OCI-LY1 (cell line): ENCODE measurements at regions not wholly inside any gene's neighbourhood (a gene's known extent, or its start where the extent isn't known, plus 50 kb on each side); places are given as distances from the start of the nearest gene placed in this dataset.

Experiments used
- H2AFZ ChIP-seq: fragments of 200-600 bp; sonication (generic), shearing (Covaris generic); 2 replicates; pipeline ENCODE4 v1.6.0; 2014; ENCODE audit warnings: antibody characterized with exemption, mild to moderate bottlenecking, low read length
- H3F3A ChIP-seq: fragments of 200-600 bp; sonication (generic), shearing (Covaris generic); 2 replicates; pipeline ENCODE4 v1.6.0; 2014; ENCODE audit warnings: mild to moderate bottlenecking, antibody characterized with exemption, low read length, moderate library complexity; ENCODE audit not compliant: insufficient read depth
- H3K27ac ChIP-seq: fragments of 200-600 bp; sonication (generic); 2 replicates; pipeline ENCODE4 v1.5.1; 2014; ENCODE audit warnings: low read length, mixed run types, mild to moderate bottlenecking, low read depth; ENCODE audit not compliant: poor library complexity, severe bottlenecking
- H3K27me3 ChIP-seq: fragments of 200-600 bp; sonication (generic); 2 replicates; pipeline ENCODE4 v1.6.0; 2014; ENCODE audit warnings: antibody characterized with exemption, mild to moderate bottlenecking, low read length, moderate library complexity; ENCODE audit not compliant: insufficient read depth
- H3K36me3 ChIP-seq: fragments of 200-600 bp; sonication (generic); 2 replicates; pipeline ENCODE4 v1.6.1; 2014; ENCODE audit warnings: mild to moderate bottlenecking, antibody characterized with exemption, low read length, moderate library complexity, mixed read lengths; ENCODE audit not compliant: insufficient read depth
- H3K4me1 ChIP-seq: fragments of 200-600 bp; sonication (generic); 2 replicates; pipeline ENCODE4 v1.5.1; 2014; ENCODE audit warnings: mild to moderate bottlenecking, low read length, moderate library complexity; ENCODE audit not compliant: insufficient read depth, severe bottlenecking
- H3K4me2 ChIP-seq: fragments of 200-600 bp; sonication (generic), shearing (Covaris generic); 2 replicates; pipeline ENCODE4 v1.6.1; 2014; ENCODE audit warnings: low read length
- H3K4me3 ChIP-seq: fragments of 200-600 bp; sonication (generic); 2 replicates; pipeline ENCODE4 v1.5.1; 2014; ENCODE audit warnings: low read length, low read depth, mild to moderate bottlenecking, mixed read lengths; ENCODE audit not compliant: poor library complexity, severe bottlenecking
- H3K79me2 ChIP-seq: fragments of 200-600 bp; shearing (Covaris generic); 2 replicates; pipeline ENCODE4 v1.6.1; 2016; ENCODE audit warnings: mixed run types, low read length, mixed read lengths; ENCODE audit not compliant: insufficient read depth
- H3K9ac ChIP-seq: fragments of 200-600 bp; sonication (generic), shearing (Covaris generic); 2 replicates; pipeline ENCODE4 v1.6.1; 2014; ENCODE audit warnings: mild to moderate bottlenecking, low read length, mixed read lengths
- H3K9me2 ChIP-seq: fragments of 200-600 bp; sonication (generic), shearing (Covaris generic); 2 replicates; pipeline ENCODE4 v1.6.1; 2014; ENCODE audit warnings: low read depth, mild to moderate bottlenecking, low read length, mixed read lengths
- H3K9me3 ChIP-seq: fragments of 200-600 bp; shearing (Covaris generic); 2 replicates; pipeline ENCODE4 v1.6.1; 2014; ENCODE audit warnings: low read length, mixed read lengths
- H4K20me1 ChIP-seq: fragments of 200-600 bp; sonication (generic), shearing (Covaris generic); 2 replicates; pipeline ENCODE4 v1.6.0; 2016; ENCODE audit warnings: mild to moderate bottlenecking, low read length; ENCODE audit not compliant: insufficient read depth
- EZH2 ChIP-seq: fragments of 200-600 bp; sonication (generic), shearing (Covaris generic); IDR thresholded peaks from 2 replicates; pipeline ENCODE4 v1.8.0; 2017; ENCODE audit warnings: borderline replicate concordance, mixed run types, mild to moderate bottlenecking, antibody characterized with exemption, low read length, moderate library complexity, mixed read lengths
- TF ChIP-seq, protein P1 (sequence below): fragments of 200-600 bp; sonication (generic), shearing (Covaris generic); IDR thresholded peaks from 2 replicates; pipeline ENCODE4 v1.5.1; 2017; ENCODE audit warnings: mild to moderate bottlenecking, antibody characterized with exemption, low read length, moderate library complexity, mixed read lengths

DNA sequence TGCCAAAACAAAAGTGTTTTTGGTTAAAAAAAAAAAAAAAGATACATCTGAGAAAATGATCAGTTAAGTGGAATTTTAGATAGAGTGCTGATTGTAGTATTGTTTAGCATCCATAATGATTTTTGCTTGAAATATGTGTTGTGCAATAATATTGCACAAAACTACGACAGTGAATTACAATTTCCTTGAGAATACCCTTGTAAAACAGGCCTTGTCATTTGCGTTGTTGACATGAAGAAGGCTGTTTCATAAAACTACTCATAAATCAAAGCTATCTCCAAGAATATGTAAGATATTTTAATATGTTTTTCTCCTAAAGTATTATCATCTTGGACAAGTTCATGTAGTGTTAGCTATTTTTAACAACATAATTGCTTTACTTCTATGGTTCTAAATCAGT, 1077.0 kb downstream of the LRFN5 start:
- no peaks in the 10 kb centered on the region for H3K79me2 ChIP-seq
- H3K36me3 ChIP-seq: no peaks in the 10 kb centered on the region
- H2AFZ ChIP-seq: no peak overlapping the region; the same call in 1 of the 2 replicates
- no peaks in the 10 kb centered on the region for H3K9me2 ChIP-seq
- no peak overlapping the region for H3K9ac ChIP-seq
- H3K27me3 ChIP-seq: no peaks in the 10 kb centered on the region
- no peak overlapping the region for H3K4me2 ChIP-seq
- H3K27ac ChIP-seq: no peak overlapping the region
- TF ChIP-seq EZH2: no peak
- TF ChIP-seq, protein P1, sequence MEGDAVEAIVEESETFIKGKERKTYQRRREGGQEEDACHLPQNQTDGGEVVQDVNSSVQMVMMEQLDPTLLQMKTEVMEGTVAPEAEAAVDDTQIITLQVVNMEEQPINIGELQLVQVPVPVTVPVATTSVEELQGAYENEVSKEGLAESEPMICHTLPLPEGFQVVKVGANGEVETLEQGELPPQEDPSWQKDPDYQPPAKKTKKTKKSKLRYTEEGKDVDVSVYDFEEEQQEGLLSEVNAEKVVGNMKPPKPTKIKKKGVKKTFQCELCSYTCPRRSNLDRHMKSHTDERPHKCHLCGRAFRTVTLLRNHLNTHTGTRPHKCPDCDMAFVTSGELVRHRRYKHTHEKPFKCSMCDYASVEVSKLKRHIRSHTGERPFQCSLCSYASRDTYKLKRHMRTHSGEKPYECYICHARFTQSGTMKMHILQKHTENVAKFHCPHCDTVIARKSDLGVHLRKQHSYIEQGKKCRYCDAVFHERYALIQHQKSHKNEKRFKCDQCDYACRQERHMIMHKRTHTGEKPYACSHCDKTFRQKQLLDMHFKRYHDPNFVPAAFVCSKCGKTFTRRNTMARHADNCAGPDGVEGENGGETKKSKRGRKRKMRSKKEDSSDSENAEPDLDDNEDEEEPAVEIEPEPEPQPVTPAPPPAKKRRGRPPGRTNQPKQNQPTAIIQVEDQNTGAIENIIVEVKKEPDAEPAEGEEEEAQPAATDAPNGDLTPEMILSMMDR: no peak
- H3K9me3 ChIP-seq: no peaks in the 10 kb centered on the region
- no peaks in the 10 kb centered on the region for H3K4me1 ChIP-seq
- H3K4me3 ChIP-seq: no peak overlapping the region
- no peaks in the 10 kb centered on the region for H3F3A ChIP-seq
- no peaks in the 10 kb centered on the region for H4K20me1 ChIP-seq

DNA sequence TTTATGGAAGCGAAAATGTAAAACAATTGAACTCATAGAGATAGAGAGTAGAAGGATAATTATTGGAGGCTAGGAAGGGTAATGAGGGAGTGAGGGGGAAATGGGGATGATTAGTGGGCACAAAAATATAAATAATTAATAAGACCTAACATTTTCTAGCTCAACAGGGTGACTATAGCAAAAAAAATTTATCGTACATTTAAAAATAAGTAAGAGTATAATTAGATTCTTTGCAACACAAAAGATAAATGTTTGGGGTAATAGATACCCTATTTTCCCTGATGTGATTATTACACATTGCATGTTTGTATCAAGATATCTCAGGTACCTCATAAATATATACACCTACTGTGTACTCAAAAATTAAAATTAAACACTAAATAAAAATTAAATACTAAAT, 1070.0 kb downstream of the LRFN5 start:
- no peaks in the 10 kb centered on the region for H3F3A ChIP-seq
- H3K27ac ChIP-seq: no peak overlapping the region
- H4K20me1 ChIP-seq: no peaks in the 10 kb centered on the region
- H3K9ac ChIP-seq: no peak overlapping the region
- no peak overlapping the region for H3K4me3 ChIP-seq
- H3K9me3 ChIP-seq: no peaks in the 10 kb centered on the region
- H3K27me3 ChIP-seq: no peaks in the 10 kb centered on the region
- TF ChIP-seq, protein P1: no peak
- TF ChIP-seq EZH2: no peak
- H3K4me2 ChIP-seq: no peak overlapping the region
- H3K9me2 ChIP-seq: no peaks in the 10 kb centered on the region
- no peaks in the 10 kb centered on the region for H3K4me1 ChIP-seq
- no peaks in the 10 kb centered on the region for H3K36me3 ChIP-seq
- no peak overlapping the region for H2AFZ ChIP-seq
- no peaks in the 10 kb centered on the region for H3K79me2 ChIP-seq

DNA sequence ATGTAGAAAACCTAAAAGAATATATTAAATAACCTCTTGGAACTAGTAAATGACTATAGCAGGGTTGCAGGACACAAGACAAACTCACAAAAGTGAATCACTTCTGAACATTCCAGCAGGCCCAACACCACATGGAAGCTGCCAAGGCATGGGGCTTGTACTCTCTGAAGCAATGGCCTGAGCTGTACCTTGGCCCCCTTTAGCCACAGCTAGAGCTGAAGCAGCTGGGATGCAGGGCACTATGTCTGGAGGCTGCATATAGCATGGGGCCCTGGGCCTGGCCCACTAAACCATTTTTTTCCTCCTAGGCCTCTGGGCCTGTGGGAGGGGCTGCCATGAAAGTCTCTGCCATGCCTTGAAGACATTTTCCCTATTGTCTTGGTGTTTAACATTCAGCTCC, 1067.3 kb downstream of the LRFN5 start:
- TF ChIP-seq, protein P1: no peak
- TF ChIP-seq EZH2: no peak
- Histone ChIP-seq H3F3A (no peaks in the 10 kb centered on the region), H3K9ac (no peak overlapping the region)

More for the DNA sequence above, 1067.3 kb downstream of the LRFN5 start:
- H3K9me2 ChIP-seq: no peaks in the 10 kb centered on the region
- no peak overlapping the region for H3K4me2 ChIP-seq
- H3K27ac ChIP-seq: no peak overlapping the region
- no peak overlapping the region for H2AFZ ChIP-seq
- H3K9me3 ChIP-seq: no peaks in the 10 kb centered on the region
- H3K4me1 ChIP-seq: no peaks in the 10 kb centered on the region
- H4K20me1 ChIP-seq: no peaks in the 10 kb centered on the region
- H3K36me3 ChIP-seq: no peaks in the 10 kb centered on the region
- no peaks in the 10 kb centered on the region for H3K27me3 ChIP-seq
- H3K4me3 ChIP-seq: no peak overlapping the region
- no peaks in the 10 kb centered on the region for H3K79me2 ChIP-seq
